H9 (cell line): ENCODE measurements at regions not wholly inside any gene's neighbourhood (a gene's known extent, or its start where the extent isn't known, plus 50 kb on each side); places are given as distances from the start of the nearest gene placed in this dataset.

ENCODE experiments used
- DNase-seq: peaks from one replicate; pipeline ENCODE4 v3.0.0-alpha.2; 2017
- H2AFZ ChIP-seq: one replicate; pipeline ENCODE4 v1.6.1; 2013; ENCODE audit warnings: mild to moderate bottlenecking, low read length, control low read depth, moderate library complexity
- H2AK5ac ChIP-seq: 2 replicates; pipeline ENCODE4 v1.6.1; 2013; ENCODE audit warnings: low read length, control low read depth, mixed read lengths; ENCODE audit not compliant: insufficient read length
- H2BK120ac ChIP-seq: one replicate; pipeline ENCODE4 v1.6.1; 2013; ENCODE audit warnings: low read depth, mild to moderate bottlenecking, low read length, control low read depth, inconsistent platforms; ENCODE audit not compliant: poor library complexity, severe bottlenecking
- H2BK12ac ChIP-seq: 2 replicates; pipeline ENCODE4 v1.6.1; 2013; ENCODE audit warnings: low read length, control low read depth, mixed read lengths, low read depth; ENCODE audit not compliant: insufficient read length
- H2BK15ac ChIP-seq: 2 replicates; pipeline ENCODE4 v1.6.1; 2013; ENCODE audit warnings: low read depth, low read length, control low read depth
- H2BK20ac ChIP-seq: one replicate; pipeline ENCODE4 v1.6.1; 2013; ENCODE audit warnings: low read depth, mild to moderate bottlenecking, low read length, control low read depth, inconsistent platforms; ENCODE audit not compliant: poor library complexity, severe bottlenecking
- H2BK5ac ChIP-seq: 2 replicates; pipeline ENCODE4 v1.6.1; 2013; ENCODE audit warnings: low read length, control low read depth, mixed read lengths; ENCODE audit not compliant: insufficient read length
- H3K14ac ChIP-seq: 2 replicates; pipeline ENCODE4 v1.6.1; 2013; ENCODE audit warnings: low read length, control low read depth; ENCODE audit not compliant: insufficient read depth
- H3K18ac ChIP-seq: 2 replicates; pipeline ENCODE4 v1.6.1; 2013; ENCODE audit warnings: low read depth, mild to moderate bottlenecking, mixed read lengths, low read length, control low read depth; ENCODE audit not compliant: insufficient read length
- H3K23ac ChIP-seq: 2 replicates; pipeline ENCODE4 v1.6.1; 2013; ENCODE audit warnings: low read length, control low read depth, mixed read lengths, low read depth; ENCODE audit not compliant: insufficient read length
- H3K23me2 ChIP-seq: 2 replicates; pipeline ENCODE4 v1.6.1; 2013; ENCODE audit warnings: low read depth, mild to moderate bottlenecking, mixed read lengths, low read length, control low read depth; ENCODE audit not compliant: insufficient read length, poor library complexity, severe bottlenecking
- H3K27ac ChIP-seq: 2 replicates; pipeline ENCODE4 v1.5.1; 2013; ENCODE audit warnings: low read length, control low read depth, mixed read lengths, low read depth; ENCODE audit not compliant: insufficient read length
- H3K27me3 ChIP-seq: 2 replicates; pipeline ENCODE4 v1.6.1; 2013; ENCODE audit warnings: low read length, control low read depth, inconsistent platforms; ENCODE audit not compliant: insufficient read depth
- H3K4ac ChIP-seq: 2 replicates; pipeline ENCODE4 v1.6.1; 2013; ENCODE audit warnings: low read depth, mild to moderate bottlenecking, control low read depth, inconsistent platforms, low read length, moderate library complexity
- H3K4me1 ChIP-seq: 2 replicates; pipeline ENCODE4 v1.6.1; 2013; ENCODE audit warnings: low read length, control low read depth, inconsistent platforms; ENCODE audit not compliant: insufficient read depth
- H3K4me2 ChIP-seq: 2 replicates; pipeline ENCODE4 v1.6.1; 2013; ENCODE audit warnings: low read length, control low read depth, mixed read lengths; ENCODE audit not compliant: insufficient read length, insufficient read depth
- H3K56ac ChIP-seq: 2 replicates; pipeline ENCODE4 v1.6.1; 2013; ENCODE audit warnings: low read depth, mild to moderate bottlenecking, mixed read lengths, low read length, control low read depth; ENCODE audit not compliant: insufficient read length
- H3K79me1 ChIP-seq: 2 replicates; pipeline ENCODE4 v1.6.1; 2013; ENCODE audit warnings: low read depth, mild to moderate bottlenecking, moderate library complexity, low read length, control low read depth, inconsistent platforms; ENCODE audit not compliant: insufficient read depth, poor library complexity, severe bottlenecking
- H3K79me2 ChIP-seq: 2 replicates; pipeline ENCODE4 v1.6.1; 2013; ENCODE audit warnings: low read length, control low read depth, inconsistent platforms; ENCODE audit not compliant: insufficient read depth
- H3K9ac ChIP-seq: 2 replicates; pipeline ENCODE4 v1.6.1; 2013; ENCODE audit warnings: low read length, control low read depth, mixed read lengths; ENCODE audit not compliant: insufficient read length; ENCODE audit errors: extremely low read depth
- H3K9me3 ChIP-seq: one replicate; pipeline ENCODE4 v1.6.1; 2013; ENCODE audit warnings: low read depth, low read length, inconsistent platforms; ENCODE audit not compliant: control insufficient read depth
- H3T11ph ChIP-seq: one replicate; pipeline ENCODE4 v1.6.1; 2013; ENCODE audit warnings: mild to moderate bottlenecking, low read length, control low read depth, inconsistent platforms
- H4K20me1 ChIP-seq: one replicate; pipeline ENCODE4 v1.6.1; 2013; ENCODE audit not compliant: control insufficient read depth, insufficient read length, insufficient read depth
- H4K5ac ChIP-seq: 2 replicates; pipeline ENCODE4 v1.6.1; 2013; ENCODE audit warnings: low read depth, mild to moderate bottlenecking, mixed read lengths, low read length, control low read depth; ENCODE audit not compliant: insufficient read length
- H4K8ac ChIP-seq: replicated peaks from 2 replicates; pipeline ENCODE4 v1.6.1; 2013; ENCODE audit warnings: low read length, control low read depth, mixed read lengths, low read depth; ENCODE audit not compliant: insufficient read length
- H4K91ac ChIP-seq: 2 replicates; pipeline ENCODE4 v1.6.1; 2013; ENCODE audit warnings: low read depth, mild to moderate bottlenecking, moderate library complexity, mixed read lengths, low read length, control low read depth; ENCODE audit not compliant: insufficient read length
- H3K27ac Mint-ChIP-seq, 3 experiments: 2 replicates in 2 of 3; 3 replicates in 1 of 3; pipeline ENCODE4 v1.8.0; 2020 to 2021; ENCODE audit warnings: mixed read lengths in 3 of 3, mild to moderate bottlenecking in 1 of 3, moderate library complexity in 1 of 3
- H3K27me3 Mint-ChIP-seq: 2 replicates; pipeline ENCODE4 v1.8.0; 2021; ENCODE audit warnings: low read depth, mild to moderate bottlenecking, moderate library complexity, mixed read lengths
- H3K36me3 Mint-ChIP-seq, 3 experiments: 2 replicates in 2 of 3; 3 replicates in 1 of 3; pipeline ENCODE4 v1.8.0; 2020 to 2021; ENCODE audit warnings: low read depth in 3 of 3, mixed read lengths in 3 of 3; ENCODE audit not compliant: insufficient read depth in 1 of 3
- H3K4me1 Mint-ChIP-seq, 2 experiments: 2 replicates each; pipeline ENCODE4 v1.8.0; 2020; ENCODE audit warnings: mixed read lengths in 2 of 2
- H3K4me3 Mint-ChIP-seq, 2 experiments: 2 replicates in 1 of 2; 3 replicates in 1 of 2; pipeline ENCODE4 v1.8.0; 2020 to 2021; ENCODE audit warnings: mild to moderate bottlenecking in 2 of 2, mixed read lengths in 2 of 2, moderate library complexity in 1 of 2
- H3K9me3 Mint-ChIP-seq, 2 experiments: 2 replicates in 1 of 2; 3 replicates in 1 of 2; pipeline ENCODE4 v1.8.0; 2020; ENCODE audit warnings: mild to moderate bottlenecking in 2 of 2, mixed read lengths in 2 of 2, moderate library complexity in 1 of 2
- CTCF ChIP-seq: fragments of 200-600 bp; sonication (generic); conservative IDR thresholded peaks from 3 replicates; pipeline ENCODE4 v1.8.0; 2021; ENCODE audit warnings: antibody characterized with exemption, mild to moderate bottlenecking
- WGBS: extraction: QIAGEN DNeasy Blood & Tissue Kit; methylation state at CpG from one replicate; pipeline ENCODE4 v1.1.7; 2013; ENCODE audit warnings: missing lambda C conversion rate, low lambda C conversion rate, mixed read lengths; ENCODE audit not compliant: insufficient read length; ENCODE audit errors: extremely low coverage; 5-methylcytosine and 5-hydroxymethylcytosine counted together

GRCh38 chr5:68376935-68377334 lies 161.4 kb downstream of the PIK3R1 start:
- WGBS: no CpG with 5 or more reads among the region's 6 CpGs
- no peak overlapping the region for H2BK12ac ChIP-seq
- no peak for DNase-seq
- Mint-ChIP-seq H3K4me3 (no peak overlapping the region), H3K4me1 (peaks cover 15% of the 10 kb centered on the region in 2 experiments), H3K27me3 (no peaks in the 10 kb centered on the region), H3K27ac (no peak overlapping the region), H3K36me3 (peaks cover 0 to 10% (median 0%) of the 10 kb centered on the region in 3 experiments; a peak in 3 of 7 replicates), H3K9me3 (peaks cover 5% of the 10 kb centered on the region in 2 experiments; a peak in 3 of 5 replicates)
- no peak overlapping the region for H2AFZ ChIP-seq
- H3K9ac ChIP-seq: no peak overlapping the region
- H2BK15ac ChIP-seq: no peak overlapping the region
- H3T11ph ChIP-seq: no peak overlapping the region
- H3K9me3 ChIP-seq: no peaks in the 10 kb centered on the region
- no peak overlapping the region for H2AK5ac ChIP-seq
- no peaks in the 10 kb centered on the region for H3K79me1 ChIP-seq
- H4K91ac ChIP-seq: no peak overlapping the region
- H4K20me1 ChIP-seq: no peaks in the 10 kb centered on the region
- H4K8ac ChIP-seq: no peak overlapping the region
- H2BK5ac ChIP-seq: no peak overlapping the region
- no peaks in the 10 kb centered on the region for H3K79me2 ChIP-seq
- no peak overlapping the region for H3K56ac ChIP-seq
- TF ChIP-seq CTCF: no peak
- no peak overlapping the region for H3K27ac ChIP-seq
- H3K23ac ChIP-seq: no peak overlapping the region
- H3K23me2 ChIP-seq: no peaks in the 10 kb centered on the region
- H3K18ac ChIP-seq: no peak overlapping the region
- no peak overlapping the region for H3K14ac ChIP-seq
- no peaks in the 10 kb centered on the region for H3K27me3 ChIP-seq
- H3K4me2 ChIP-seq: no peak overlapping the region
- H2BK120ac ChIP-seq: no peak overlapping the region
- H3K4me1 ChIP-seq: no peaks in the 10 kb centered on the region
- no peak overlapping the region for H3K4ac ChIP-seq
- H4K5ac ChIP-seq: no peak overlapping the region
- no peak overlapping the region for H2BK20ac ChIP-seq
